ENCODE measurements at regions not wholly inside any gene's neighbourhood (a gene's known extent, or its start where the extent isn't known, plus 50 kb on each side); places are given as distances from the start of the nearest gene placed in this dataset.
"Not testable (repeated sequence)": the region's sequence is repeated elsewhere in the genome, so short reads cannot be mapped to it uniquely, and the experiment has no call there.

DNA sequence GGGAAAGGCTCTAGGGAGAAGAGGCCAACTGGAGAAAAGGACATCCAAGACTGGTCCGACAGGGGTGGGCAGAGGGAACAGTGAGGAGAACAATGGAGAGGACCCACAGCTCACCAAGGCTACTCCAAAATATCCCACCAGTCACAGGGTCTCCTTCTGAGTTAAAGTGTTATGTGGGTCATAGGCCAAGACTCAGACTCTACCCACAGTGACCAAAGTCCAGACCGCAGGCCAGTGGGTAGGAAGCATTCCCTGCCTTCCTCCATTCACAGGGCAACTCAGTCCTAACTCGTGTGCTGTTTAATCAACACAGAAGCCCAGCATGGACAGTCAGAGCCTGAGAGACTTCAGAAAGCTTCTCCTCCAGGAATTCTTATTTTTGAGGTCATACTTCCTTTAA lies 260.6 kb downstream of the SMAD2 start:
- no peak for DNase-seq

DNA sequence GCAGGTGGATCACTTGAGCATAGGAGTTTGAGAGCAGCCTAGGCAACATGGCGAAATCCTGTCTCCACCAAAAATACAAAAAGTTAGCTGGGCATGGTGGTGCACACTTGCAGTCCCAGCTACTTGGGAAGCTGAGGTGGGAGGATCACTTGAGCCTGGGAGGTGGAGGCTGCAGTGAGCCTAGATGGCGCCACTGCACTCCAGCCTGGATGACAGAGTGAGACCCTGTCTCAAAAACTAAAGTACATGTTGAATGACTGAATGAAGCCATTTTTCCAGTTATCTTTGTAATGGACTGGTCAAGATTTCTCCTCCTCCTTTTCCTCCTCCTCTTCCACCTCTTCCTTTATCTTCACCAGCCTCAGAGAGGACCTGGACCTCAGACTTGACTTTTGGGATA lies 272.0 kb downstream of the SMAD2 start:
- DNase-seq: no peak

DNA sequence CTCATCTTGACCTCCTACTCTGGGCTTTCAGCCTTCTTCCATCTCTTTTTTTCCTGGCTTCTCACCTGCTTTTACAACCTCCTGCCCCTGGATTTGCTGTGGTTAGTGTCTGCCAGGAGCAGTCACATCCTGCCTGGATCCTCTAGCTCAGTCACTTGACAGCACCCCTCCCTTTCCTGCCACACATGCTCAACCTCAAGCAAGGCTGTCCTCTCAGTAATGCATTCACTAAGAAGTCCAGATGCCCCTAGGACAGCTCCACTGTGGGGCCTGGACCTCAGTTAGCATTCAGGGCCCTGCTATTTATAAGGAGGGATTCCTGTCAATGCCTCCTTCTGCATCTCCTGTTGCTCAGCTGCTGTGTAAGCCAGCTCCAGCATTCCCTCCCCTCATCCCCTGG lies 275.5 kb downstream of the SMAD2 start:
- no peak for DNase-seq

DNA sequence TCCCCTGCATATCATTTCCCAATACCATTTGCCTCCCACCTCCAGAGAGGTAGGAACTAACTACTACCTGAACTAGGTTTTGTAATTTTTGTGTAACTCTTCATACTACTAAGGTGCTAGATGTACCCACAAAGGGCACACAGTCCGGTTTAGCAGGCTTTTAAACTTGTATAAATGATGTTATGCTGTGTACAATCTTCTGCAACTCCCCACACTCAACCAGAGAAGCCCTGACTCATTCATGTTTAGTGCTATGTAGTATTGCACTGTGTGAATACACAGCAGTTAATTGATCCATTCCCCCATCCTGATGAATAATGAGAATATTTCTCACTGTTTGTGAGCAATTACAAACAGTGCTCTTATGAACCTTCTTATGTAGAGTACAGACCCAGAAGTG lies 285.6 kb downstream of the SMAD2 start:
- no peak for DNase-seq

DNA sequence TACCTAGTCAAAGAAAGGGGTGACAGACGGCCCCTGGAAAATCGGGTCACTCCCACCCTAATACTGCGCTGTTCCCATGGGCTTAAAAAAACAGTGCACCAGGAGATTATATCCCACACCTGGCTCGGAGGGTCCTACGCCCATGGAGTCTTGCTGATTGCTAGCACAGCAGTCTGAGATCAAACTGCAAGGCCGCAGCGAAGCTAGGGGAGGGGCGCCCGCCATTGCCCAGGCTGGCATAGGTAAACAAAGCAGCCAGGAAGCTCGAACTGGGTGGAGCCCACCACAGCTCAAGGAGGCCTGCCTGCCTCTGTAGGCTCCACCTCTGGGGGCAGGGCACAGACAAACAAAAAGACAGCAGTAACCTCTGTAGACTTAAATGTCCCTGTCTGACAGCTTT lies 292.9 kb downstream of the SMAD2 start:
- not testable (repeated sequence) for DNase-seq

DNA sequence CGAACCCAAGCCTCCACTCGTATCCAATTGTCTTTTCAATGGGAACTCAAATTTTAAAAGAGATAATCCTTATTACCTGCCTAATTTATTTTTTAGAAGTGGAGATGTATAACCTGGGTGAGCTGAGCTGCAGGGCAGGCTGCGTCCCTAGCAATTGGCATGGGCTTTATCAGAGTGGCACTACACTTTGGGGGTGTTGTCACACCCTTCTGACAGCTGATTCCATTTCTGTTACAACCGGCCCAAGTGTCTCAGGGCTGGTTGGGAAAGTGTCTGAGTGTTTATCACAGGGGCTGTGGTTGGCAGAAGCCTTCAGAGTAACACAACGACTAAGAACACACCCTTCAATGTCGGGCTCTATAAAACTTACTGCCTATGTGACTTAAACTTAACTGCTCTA lies 295.0 kb downstream of the SMAD2 start:
- no peak for DNase-seq

DNA sequence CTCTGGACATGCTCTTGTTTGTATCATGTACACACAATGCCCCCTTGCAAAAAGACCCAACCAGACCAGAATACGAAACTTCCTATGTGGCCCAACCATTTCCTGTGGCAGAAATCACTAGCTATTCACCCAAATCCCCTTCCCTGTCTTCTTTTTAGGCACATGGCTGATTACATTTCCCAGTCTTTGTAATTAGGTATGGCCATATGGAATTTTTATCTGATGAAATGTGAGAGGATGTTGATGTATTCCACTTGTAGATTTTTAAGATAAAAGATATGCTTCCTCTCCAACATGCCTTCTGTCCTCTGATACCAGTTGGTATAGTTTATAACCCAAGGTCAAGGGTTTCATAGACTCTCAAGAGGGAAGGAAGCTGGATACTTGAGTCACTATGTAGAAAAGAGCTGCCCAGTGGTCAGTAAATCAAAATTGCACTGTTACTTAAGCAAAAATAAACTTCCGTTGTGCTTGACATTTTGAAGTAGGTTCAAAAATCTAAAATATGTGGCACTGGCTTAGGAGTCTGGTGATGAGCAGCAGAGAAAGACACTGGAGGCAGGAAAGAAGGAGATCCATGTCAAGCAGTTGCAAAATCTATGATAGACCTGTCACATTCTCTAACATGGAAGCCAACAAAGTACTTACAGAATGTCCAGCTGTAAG lies 297.4 kb downstream of the SMAD2 start:
- no peak for DNase-seq

DNA sequence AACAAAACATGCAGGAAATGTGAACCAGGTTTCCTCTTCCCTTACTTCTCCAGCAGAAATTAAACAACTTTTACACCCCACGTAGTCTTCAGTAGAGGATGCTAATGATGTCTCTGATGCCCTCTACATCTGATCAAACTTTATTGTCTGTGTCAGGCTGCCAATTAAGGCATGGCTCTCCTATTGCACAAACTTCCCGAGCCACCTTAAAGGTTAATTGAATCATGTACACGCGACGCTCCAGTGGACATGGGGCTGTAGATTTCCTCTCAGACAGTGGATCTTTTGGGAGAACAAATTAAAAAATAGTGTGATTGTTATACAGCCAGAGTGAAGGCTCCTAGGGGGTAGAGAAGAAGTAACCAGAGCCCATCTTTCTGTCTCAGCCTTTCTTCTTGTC lies 301.6 kb downstream of the SMAD2 start:
- no peak for DNase-seq

DNA sequence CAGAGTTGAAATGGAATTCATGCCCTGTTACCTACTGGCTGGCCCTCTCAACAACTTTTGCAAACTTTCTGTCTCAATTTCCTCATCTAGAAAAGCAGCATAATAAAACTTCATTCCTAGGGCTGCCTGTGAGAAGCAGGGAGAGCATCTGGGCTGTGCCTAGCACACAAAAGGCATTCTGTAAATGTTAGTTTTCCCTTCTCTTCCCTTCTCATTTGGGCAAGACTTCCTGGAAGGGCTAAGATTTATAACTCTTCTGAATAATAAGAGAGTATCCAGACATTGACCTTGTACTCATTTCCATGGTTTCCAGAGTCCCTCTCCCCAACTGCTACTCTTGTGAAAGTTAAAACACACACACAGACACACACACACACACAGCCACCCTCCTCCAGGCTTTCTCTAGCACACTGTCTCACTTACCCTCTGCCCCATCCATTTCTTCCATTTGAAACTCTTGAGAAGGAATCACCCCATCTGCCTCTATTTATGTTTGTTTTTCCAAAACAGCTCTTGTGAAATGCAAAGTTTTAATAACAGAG lies 302.1 kb downstream of the SMAD2 start:
- no peak for DNase-seq

DNA sequence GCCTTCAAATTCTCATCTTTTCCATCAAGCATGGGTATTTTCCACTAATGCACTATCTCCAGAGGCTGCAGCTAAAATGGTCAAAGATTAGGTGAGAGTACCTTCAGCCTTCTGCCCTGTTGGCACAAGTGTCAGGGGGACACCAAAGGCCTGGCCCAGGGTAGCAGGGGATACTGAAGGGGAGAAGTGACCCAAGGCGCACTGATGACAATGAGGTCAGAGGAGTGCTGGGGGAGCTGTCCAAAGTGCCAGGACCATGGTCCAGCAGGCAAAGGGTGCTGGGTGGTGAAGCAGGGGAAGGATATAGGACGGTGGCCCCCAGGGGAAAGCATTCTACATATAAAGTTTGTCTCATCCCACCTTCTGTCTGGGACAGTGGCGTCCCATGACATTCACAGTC lies 303.4 kb downstream of the SMAD2 start:
- no peak for DNase-seq

DNA sequence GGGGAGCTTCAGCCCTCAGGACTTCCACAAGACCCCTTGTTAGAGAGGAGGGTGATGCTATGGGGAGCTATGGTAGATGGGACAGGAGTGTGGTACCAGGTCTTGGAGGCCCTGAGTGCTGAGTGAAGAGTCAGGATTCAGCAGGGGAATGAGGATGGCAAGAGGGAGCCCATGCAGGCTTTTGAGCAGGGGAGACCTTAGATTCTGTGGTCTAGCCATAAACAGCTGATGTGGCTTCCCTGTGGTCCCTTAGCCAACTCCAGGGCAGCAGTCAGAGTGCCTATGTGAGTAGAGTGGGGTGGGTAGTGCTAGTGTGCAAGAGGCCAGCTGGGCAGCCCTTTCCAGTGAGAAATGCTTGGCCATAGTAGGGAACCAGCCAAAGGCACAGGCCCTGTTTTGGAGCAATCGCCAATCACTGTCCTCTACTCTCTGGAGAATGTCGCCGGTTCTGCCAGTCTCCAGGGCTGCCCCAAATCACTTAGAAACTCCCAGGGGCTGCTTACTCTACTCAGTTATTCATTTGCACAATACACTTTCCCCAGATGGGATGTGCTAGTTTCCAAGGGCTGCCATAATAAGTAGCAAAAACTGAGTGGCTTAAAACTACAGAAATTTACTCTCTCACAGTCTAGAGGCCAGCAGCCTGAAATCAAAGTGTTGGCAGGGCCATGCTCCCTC lies 310.5 kb downstream of the SMAD2 start:
- DNase-seq: no peak

DNA sequence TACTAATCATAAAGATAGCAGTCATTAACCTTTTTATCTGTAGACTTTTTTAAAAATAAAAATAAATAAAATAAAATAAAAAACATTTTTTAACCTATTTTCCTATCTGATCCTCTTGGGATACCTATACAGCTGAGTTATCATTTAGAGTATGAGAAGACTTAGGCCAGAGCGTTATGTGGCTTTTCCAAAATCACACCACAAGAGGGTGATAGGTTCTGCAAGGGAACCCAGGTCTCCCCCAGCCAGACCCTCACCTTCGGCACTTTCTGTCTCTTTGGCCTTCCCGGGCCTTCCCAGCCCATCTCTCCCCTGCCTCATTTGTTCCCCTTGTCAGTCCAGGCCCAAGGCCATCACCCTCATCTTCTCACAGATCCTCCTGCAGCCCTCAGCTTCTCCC lies 311.7 kb downstream of the SMAD2 start:
- no peak for DNase-seq

DNA sequence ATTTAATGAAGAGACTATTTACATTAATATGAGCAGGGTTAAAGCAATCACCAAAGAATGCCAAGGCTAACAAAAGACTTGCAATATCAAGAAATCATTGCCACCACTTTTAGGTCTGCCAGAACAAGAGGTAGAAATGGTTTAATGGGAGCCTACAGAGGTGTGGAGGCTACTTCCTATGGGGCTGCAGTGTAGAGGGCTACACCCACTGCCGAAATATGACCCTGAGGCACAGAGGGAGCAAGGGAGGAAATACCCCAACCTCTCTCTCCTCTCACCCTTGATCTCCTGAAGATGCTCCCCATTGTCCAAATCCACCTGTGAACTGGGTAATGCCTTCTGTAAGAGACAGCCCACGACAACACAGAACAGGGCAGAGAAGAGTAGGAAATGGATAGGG lies 315.4 kb downstream of the SMAD2 start:
- DNase-seq: no peak

DNA sequence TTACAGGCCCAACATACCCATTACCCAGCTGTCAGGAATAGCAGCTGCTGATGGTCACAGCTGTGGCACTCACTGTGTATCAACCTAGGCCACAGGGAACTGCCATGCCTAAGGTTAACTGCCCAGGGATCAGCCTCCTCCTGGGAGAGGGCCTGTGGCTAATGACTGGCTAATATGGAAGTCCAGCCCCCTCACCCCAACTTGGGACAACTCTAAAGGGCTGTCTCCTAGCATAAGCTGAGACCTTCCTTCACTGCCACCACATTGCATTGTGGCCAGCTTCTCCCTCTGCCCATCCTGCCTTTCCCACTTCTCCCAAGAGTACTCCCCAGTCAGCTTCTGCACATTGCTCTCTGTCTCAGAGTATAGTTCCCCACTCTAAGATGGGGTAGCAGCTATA lies 316.5 kb downstream of the SMAD2 start:
- no peak for DNase-seq

DNA sequence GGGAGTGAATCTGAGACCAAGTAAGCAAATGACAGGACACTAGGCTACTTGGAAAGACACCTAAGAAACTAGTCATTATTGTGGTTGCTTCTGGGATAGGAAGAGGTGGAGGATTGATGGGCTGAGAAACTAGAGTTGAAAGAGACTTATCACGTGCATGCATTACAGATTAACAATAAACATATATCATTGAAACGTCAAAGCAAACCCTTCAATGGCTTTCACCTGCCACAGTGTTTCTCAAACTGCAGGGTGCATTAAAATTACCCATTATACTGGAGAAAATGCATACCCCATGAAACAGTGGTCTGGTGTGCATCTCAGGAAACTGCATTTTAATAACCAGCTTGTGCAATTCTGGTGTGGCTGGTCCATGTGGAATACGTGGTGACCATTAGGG lies 318.8 kb downstream of the SMAD2 start:
- DNase-seq: no peak

DNA sequence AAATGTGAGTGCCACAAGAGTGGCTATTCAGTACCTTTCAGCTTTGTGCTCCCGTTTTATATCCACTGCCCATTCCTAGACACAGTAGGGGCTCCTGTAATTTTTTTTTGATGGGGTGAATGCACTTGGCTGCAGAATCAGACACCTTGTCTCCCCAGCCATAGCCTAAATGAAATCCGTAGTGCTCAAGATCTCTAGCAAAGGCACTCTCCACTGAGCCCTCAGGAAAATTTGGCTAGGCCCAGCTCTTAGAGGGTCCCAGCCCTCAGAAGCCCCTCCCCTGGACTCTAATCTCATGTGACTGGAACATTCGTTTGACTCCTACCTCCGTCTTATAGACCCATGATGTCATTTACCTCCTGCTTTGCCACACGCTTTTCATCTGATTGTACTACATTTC lies 323.9 kb downstream of the SMAD2 start:
- no peak for DNase-seq

DNA sequence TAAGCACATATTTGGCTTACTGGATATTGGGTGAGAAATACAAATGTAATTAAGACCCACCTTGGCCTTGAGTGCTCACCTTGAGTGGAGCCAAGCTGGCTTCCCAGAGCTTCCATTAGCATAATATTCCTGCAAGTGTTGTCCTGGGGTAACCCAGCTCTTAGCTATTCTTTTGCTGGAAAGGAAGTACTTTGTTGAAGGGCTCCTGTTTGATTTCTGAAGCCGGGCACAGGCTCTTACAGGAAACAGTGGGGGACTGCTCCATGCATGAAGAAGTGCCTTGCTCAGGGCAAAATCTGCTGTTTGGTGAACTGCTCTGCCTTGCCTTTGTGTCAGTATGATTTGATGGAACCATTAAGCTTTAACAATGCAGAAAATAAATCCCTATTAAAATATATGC lies 325.4 kb downstream of the SMAD2 start:
- DNase-seq: no peak

DNA sequence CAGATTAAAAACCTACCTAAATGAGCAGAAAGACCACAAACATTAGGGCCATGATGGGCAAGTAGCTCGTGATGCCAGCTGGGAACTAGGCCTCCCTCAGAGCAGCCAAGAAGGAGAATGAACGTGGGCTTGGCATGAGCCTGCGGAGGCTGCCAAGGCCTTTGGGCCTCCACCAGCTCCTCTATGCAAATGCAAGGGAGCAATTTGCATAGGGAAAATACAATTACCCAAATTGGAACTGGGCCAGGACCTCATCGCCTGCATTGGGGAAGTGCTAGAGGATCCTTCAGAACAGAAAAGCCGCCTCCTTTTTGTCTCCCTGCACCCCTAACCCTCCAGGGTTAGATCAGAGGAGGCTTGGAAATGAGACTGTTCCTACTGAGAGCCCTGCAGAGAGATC lies 326.4 kb downstream of the SMAD2 start:
- no peak for DNase-seq

DNA sequence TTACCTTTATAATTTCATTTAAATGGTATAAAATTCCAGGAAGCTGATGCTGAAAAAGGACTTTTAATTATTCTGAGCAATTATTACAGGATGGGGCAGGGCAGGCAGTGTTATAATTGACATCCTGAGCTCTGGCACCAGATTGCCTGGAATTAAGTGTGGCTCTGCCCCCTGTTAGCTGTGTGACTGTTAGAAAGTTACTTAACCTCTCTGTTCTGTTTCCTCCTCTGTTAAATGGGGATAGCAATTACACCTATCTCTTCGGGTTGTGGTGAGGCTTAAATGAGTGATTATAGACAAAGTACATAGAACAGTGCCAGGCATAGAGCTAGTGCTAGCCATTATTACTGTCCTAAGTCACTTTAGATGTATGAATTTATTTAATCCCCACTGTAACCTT lies 327.3 kb downstream of the SMAD2 start:
- no peak for DNase-seq

DNA sequence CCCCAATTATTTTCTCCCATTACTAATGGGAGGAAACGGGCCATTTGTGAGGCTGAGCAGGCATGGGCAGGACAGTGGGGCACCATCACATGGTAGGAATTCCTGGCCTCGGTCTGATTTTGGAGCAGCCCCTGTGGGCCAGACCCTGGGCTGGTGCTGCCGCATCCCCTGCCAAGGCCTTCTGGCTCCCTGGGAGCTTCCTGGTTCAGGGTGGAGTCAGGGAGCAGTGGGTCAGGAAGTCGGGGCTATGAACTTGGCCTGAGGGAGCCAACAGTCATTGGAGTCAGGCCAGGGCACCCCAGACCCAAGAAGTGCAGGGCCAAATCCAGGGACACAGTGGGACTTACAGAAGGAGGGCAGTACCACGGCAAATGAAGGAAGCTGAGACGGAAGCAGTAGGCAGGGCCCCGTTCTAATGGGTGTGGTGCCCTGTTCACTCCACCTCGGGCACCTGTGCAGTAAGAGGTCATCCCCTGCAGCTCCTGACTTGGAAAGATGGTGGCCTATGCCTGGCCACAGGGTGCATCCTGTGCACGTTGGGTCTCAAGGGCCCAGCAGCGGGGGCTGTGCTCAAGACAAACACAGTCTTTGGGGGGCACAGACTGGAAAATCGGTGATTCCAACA lies 328.1 kb downstream of the SMAD2 start:
- DNase-seq: no peak

DNA sequence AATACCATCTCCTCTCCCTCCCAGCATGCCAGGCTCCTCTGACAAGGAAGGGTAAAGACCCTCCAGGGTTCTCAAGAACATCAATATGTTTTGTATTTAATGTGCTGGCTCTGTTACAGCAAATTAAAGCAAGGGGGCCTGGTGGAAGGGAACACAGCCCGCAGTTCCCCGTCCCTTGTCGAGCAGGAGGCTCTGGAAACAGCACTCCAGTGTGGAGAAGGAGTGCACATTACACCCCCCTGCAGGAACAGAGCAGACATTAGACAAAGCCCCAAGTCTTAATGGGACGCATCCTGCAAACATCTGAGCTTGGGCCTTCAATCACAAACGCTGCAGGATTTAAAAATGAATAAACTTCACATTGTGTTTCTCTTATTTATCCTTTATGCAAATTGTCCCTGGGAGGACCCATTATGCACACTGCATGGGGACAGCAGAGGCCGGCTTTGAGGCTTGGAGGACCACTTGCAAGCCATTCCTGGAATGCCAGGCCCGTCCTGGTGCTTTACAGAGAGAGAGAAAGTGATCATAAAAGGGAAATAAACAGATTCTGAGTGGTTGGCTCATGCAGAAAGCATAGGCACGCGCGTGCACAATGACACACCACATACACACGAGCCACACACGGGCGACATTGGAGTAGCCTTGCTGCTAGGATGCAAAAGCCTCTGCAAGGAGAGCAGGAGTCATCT lies 328.7 kb downstream of the SMAD2 start:
- DNase-seq: no peak

DNA sequence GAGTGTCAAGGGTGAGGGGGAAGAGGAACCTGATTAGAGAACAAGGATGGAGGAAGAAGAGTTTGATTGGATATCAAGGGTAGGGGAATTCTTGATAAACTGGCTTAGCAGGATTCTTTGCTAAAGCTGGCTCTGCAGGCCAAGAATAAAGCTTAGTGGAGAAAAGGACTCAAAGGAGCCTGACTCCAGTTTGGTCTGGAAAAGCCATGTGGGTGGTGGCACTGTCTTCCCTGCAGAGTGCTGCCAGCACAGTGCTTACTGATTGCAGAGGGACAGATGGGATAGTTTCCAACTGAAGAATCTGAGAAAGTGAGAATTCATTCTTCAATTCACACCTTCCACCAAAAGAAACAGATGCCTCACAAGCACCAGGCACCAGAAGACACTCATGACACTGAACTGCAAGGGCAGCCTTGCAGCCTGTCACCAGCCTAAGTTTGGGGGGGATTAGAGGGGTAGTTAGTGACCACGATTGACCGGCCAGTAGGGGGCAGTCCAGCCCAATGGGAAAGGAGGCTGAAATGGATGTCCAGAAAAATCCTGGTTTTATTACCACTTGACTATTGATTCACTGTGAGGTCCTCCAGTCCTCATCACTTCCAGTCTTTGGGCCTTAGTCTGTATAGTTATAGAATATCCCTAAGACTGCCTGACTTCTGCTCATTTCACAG lies 334.5 kb downstream of the SMAD2 start:
- DNase-seq: peak; percentile 50

DNA sequence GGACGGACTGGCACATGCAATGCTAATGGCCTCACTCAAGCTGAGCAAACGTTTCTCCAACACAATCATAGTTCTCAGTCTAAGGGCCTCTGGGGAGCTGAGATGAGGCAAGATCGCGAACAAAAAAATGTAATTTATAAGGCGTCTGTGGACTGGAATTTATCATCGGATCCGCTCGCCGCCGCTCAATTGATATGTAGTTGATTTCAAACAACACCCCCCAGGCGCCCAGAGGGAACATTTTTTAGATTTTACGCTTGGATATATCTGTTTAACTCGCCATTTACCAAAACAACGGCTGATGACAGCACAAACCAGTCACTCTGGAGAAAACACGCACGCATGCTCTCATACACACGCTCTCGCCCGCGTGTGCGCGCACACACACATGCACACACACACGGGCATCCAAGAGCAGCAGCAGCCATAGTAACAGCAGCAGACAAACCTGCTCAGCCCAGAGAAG lies 335.8 kb downstream of the SMAD2 start:
- no peak for DNase-seq

Data from dermis blood vessel endothelial cell (primary cell).